ENCODE measurements at regions not wholly inside any gene's neighbourhood (a gene's known extent, or its start where the extent isn't known, plus 50 kb on each side); places are given as distances from the start of the nearest gene placed in this dataset.
A peak's percentile ranks its signal among the peaks of the same experiment; 100 is the strongest.

DNA sequence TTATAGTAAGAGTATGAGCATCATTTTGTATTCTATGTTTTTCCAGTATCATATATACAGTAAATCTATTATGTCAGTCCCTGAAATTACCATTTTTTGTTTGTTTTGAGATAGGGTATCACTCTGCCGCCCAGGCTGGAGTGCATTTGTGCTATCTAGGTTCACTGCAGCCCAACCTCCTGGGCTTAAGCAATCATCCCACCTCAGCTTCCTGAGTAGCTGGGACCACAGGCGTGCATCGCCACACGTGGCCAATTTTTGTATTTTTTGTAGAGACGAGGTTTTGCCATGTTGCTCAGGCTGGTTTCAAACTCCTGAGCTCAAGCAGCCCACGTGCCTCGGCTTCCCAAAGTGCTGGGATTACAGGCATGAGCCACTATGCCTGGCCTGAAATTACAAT is 85.6 kb downstream of the ZNF330 start:
- intact Hi-C loops (cut with DNase I; ENCODE audit: low total_unique reads) (loop anchor here (2.0 to 10.0 kb wide), 4 partner anchors 22 to 408 kb away; no protein-coding TSS in a partner anchor), in situ Hi-C loops (cut with MboI; ENCODE audit: low sequenced_read_pairs in 4 of 4) (no loop called here)
- no peaks in the 10 kb centered on the region for H3K36me3 ChIP-seq
- H3K9me3 ChIP-seq: no peaks in the 10 kb centered on the region
- no peak overlapping the region for H3K4me3 ChIP-seq
- no peaks in the 10 kb centered on the region for H3K27me3 ChIP-seq
- TF ChIP-seq, protein P1, sequence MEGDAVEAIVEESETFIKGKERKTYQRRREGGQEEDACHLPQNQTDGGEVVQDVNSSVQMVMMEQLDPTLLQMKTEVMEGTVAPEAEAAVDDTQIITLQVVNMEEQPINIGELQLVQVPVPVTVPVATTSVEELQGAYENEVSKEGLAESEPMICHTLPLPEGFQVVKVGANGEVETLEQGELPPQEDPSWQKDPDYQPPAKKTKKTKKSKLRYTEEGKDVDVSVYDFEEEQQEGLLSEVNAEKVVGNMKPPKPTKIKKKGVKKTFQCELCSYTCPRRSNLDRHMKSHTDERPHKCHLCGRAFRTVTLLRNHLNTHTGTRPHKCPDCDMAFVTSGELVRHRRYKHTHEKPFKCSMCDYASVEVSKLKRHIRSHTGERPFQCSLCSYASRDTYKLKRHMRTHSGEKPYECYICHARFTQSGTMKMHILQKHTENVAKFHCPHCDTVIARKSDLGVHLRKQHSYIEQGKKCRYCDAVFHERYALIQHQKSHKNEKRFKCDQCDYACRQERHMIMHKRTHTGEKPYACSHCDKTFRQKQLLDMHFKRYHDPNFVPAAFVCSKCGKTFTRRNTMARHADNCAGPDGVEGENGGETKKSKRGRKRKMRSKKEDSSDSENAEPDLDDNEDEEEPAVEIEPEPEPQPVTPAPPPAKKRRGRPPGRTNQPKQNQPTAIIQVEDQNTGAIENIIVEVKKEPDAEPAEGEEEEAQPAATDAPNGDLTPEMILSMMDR (IDR thresholded peaks at IDR 0.05 in 4 of 5, conservative IDR thresholded peaks at IDR 0.05 in 1 of 5): no peak
- no peak for TF ChIP-seq POLR2A (IDR thresholded peaks at IDR 0.05)
- ATAC-seq (no peak), DNase-seq (no peak)
- peaks cover 0 to 11% of the 10 kb centered on the region in 2 donors for H3K4me1 ChIP-seq
- no peak overlapping the region for H3K27ac ChIP-seq

DNA sequence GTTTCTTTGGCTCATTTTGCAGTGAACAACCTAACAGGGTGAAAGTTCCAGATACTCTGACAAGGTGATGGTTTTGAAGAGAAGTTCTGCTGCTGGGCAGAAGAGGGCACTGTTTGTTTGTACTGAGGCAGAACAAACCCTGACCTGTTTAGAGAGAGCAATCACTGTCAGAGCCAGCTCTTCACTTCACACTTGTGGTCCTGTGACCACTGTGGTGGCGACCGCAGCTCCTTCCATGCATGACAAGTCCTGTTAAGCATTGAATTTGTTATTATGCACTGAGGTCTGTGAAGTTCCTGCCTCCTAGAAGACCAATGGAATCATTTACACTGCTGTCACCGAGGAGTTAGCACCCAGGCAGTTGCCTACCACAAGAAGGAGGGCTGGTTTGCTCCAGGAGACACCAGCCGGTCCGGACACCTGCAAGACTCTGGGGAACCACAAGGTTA is 86.6 kb downstream of the ZNF330 start:
- Histone ChIP-seq H3K27ac (no peak overlapping the region), H3K9me3 (no peaks in the 10 kb centered on the region), H3K4me1 (peaks cover 0 to 4% of the 10 kb centered on the region in 2 donors), H3K36me3 (no peaks in the 10 kb centered on the region), H3K4me3 (no peak overlapping the region), H3K27me3 (no peaks in the 10 kb centered on the region)
- in situ Hi-C loops (cut with MboI; ENCODE audit: low sequenced_read_pairs in 4 of 4) (no loop called here), intact Hi-C loops (cut with DNase I; ENCODE audit: low total_unique reads) (loop anchor here (2.0 to 10.0 kb wide), 4 partner anchors 22 to 408 kb away; no protein-coding TSS in a partner anchor)
- peak; percentile 17 to 51 for DNase-seq
- TF ChIP-seq, protein P1 (IDR thresholded peaks at IDR 0.05 in 4 of 5, conservative IDR thresholded peaks at IDR 0.05 in 1 of 5): peak; percentile 29 to 80 (median 62)
- no peak for TF ChIP-seq POLR2A (IDR thresholded peaks at IDR 0.05)
- peak; percentile 84 to 96 for ATAC-seq

DNA sequence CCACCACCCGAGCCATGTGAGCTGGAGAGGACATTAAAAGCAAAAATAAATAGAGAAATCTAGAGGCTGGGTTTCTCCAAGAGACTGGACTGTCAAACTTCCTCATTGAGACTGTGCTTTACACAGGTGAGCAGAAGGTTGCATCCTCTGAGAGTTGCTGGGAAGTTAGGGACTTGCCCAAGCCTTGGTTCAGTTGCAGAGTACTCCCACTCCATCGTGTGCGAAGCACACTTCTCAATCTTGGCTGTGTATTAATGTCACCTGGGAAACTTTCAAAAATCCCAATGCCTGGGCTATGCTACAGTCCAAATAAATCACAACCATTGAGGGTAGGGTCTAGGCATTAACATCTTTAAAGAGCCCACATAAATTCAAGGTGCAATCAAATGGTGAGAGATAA is 89.2 kb downstream of the ZNF330 start:
- TF ChIP-seq POLR2A (IDR thresholded peaks at IDR 0.05): no peak
- TF ChIP-seq, protein P1 (IDR thresholded peaks at IDR 0.05 in 4 of 5, conservative IDR thresholded peaks at IDR 0.05 in 1 of 5): no peak
- in situ Hi-C loops (cut with MboI; ENCODE audit: low sequenced_read_pairs in 4 of 4): no loop called here
- Histone ChIP-seq H3K36me3 (no peaks in the 10 kb centered on the region), H3K4me3 (no peak overlapping the region), H3K9me3 (no peaks in the 10 kb centered on the region), H3K27ac (no peak overlapping the region), H3K4me1 (peaks cover 0 to 4% of the 10 kb centered on the region in 2 donors), H3K27me3 (no peaks in the 10 kb centered on the region)
- DNase-seq (no peak), ATAC-seq (no peak)
- intact Hi-C loops (cut with DNase I; ENCODE audit: low total_unique reads): loop anchor here (5.0 to 10.0 kb wide), 3 partner anchors 32 to 405 kb away; no protein-coding TSS in a partner anchor

DNA sequence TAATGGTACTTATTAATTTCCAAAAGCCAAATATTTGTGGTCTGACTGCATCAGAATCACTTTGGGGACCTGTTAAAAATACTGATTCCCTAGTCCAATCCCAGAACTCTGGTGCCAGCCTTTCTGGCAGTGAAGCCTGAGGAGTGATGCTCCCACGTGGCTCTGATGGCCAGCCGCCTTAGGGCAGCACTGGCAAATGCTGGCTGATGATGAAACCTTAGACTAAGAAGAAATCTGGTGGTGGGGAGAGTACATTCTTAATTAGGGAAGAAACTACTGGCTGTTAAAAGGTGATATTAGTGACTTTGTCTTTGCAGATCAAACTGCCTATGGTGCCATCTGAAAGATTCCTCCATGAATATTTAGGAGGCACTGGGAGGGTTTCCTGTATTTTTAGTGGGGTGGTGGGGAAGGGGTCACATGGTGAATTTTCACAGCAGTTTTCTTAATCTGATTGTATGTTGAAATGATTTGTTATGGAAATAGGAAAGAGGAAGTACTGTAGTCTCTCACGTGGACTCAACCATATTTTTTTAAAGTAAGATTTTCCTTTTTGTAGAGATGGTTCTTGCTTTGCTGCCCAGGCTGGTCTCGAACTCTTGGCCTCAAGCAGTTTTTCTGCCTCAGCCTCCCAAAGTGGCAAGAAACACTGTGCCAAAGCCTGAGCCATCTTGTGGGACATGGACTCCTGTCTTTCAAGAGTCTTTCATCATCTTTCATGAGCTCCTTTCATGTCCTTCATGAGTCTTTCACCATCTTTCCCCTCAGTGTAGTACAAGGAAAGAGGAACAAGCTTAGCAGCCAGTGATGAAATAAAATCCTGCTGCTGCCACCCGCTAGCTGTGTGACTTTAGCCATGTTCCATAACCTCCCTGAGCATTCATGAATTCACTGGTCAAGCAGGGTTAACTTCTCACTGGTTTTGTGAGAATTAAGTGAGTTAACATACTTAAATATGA is 90.8 kb downstream of the ZNF330 start:
- no peak for TF ChIP-seq POLR2A (IDR thresholded peaks at IDR 0.05)
- TF ChIP-seq, protein P1 (IDR thresholded peaks at IDR 0.05 in 4 of 5, conservative IDR thresholded peaks at IDR 0.05 in 1 of 5): no peak
- no peaks in the 10 kb centered on the region for H3K36me3 ChIP-seq
- intact Hi-C loops (cut with DNase I; ENCODE audit: low total_unique reads) (no loop called here), in situ Hi-C loops (cut with MboI; ENCODE audit: low sequenced_read_pairs in 4 of 4) (no loop called here)
- DNase-seq (no peak), ATAC-seq (no peak)
- no peak overlapping the region for H3K27ac ChIP-seq
- no peaks in the 10 kb centered on the region for H3K27me3 ChIP-seq
- no peak overlapping the region for H3K4me3 ChIP-seq
- no peaks in the 10 kb centered on the region for H3K9me3 ChIP-seq
- H3K4me1 ChIP-seq: peaks cover 0 to 4% of the 10 kb centered on the region in 2 donors
